ENCODE measurements at regions not wholly inside any gene's neighbourhood (a gene's known extent, or its start where the extent isn't known, plus 50 kb on each side); places are given as distances from the start of the nearest gene placed in this dataset.
"Not testable (repeated sequence)": the region's sequence is repeated elsewhere in the genome, so short reads cannot be mapped to it uniquely, and the experiment has no call there.

- not testable (repeated sequence) for FAIRE-seq; DNase-seq (ENCODE audit: insufficient read length, low spot score)
These were observed 166.5 kb upstream of the NBPF9 start for GRCh38 chr1:149269833-149270232.

- DNase-seq (ENCODE audit: insufficient read length, low spot score): not testable (repeated sequence)
- FAIRE-seq: peak; percentile 87
These were observed 171.1 kb upstream of the NBPF9 start for GRCh38 chr1:149274493-149274892.

- not testable (repeated sequence) for DNase-seq (ENCODE audit: insufficient read length, low spot score); FAIRE-seq
These were observed 172.5 kb upstream of the NBPF9 start for GRCh38 chr1:149275802-149276201.

GRCh38 chr1:149276496-149276895 is 173.1 kb upstream of the NBPF9 start:
- not testable (repeated sequence) for FAIRE-seq; DNase-seq (ENCODE audit: insufficient read length, low spot score)

- DNase-seq (ENCODE audit: insufficient read length, low spot score); FAIRE-seq: not testable (repeated sequence)
These were observed 174.8 kb upstream of the NBPF9 start for GRCh38 chr1:149278156-149278555.

- DNase-seq (ENCODE audit: insufficient read length, low spot score); FAIRE-seq: not testable (repeated sequence)
These were observed 175.7 kb upstream of the NBPF9 start for GRCh38 chr1:149279015-149279414.

- DNase-seq (ENCODE audit: insufficient read length, low spot score); FAIRE-seq: not testable (repeated sequence)
These were observed 176.2 kb upstream of the NBPF9 start for GRCh38 chr1:149279512-149279911.

- DNase-seq (ENCODE audit: insufficient read length, low spot score); FAIRE-seq: not testable (repeated sequence)
These were observed 181.4 kb upstream of the NBPF9 start for GRCh38 chr1:149284773-149285172.

- DNase-seq (ENCODE audit: insufficient read length, low spot score); FAIRE-seq: not testable (repeated sequence)
These were observed 181.9 kb upstream of the NBPF9 start for GRCh38 chr1:149285205-149285604.

GRCh38 chr1:149285638-149286037 is 182.3 kb upstream of the NBPF9 start:
- not testable (repeated sequence) for FAIRE-seq; DNase-seq (ENCODE audit: insufficient read length, low spot score)

GRCh38 chr1:149288580-149288979 is 185.2 kb upstream of the NBPF9 start:
- DNase-seq (ENCODE audit: insufficient read length, low spot score); FAIRE-seq: not testable (repeated sequence)

- DNase-seq (ENCODE audit: insufficient read length, low spot score); FAIRE-seq: not testable (repeated sequence)
These were observed 174.2 kb upstream of the NBPF19 start for GRCh38 chr1:149300478-149301218.

GRCh38 chr1:149301282-149301681 is 173.6 kb upstream of the NBPF19 start:
- not testable (repeated sequence) for FAIRE-seq; DNase-seq (ENCODE audit: insufficient read length, low spot score)

GRCh38 chr1:149304796-149305195 is 170.0 kb upstream of the NBPF19 start:
- not testable (repeated sequence) for DNase-seq (ENCODE audit: insufficient read length, low spot score); FAIRE-seq

- FAIRE-seq; DNase-seq (ENCODE audit: insufficient read length, low spot score): not testable (repeated sequence)
These were observed 167.2 kb upstream of the NBPF19 start for GRCh38 chr1:149307640-149308039.

- not testable (repeated sequence) for DNase-seq (ENCODE audit: insufficient read length, low spot score); FAIRE-seq
These were observed 159.9 kb upstream of the NBPF19 start for GRCh38 chr1:149314921-149315320.

- FAIRE-seq: peak; percentile 80
These were observed 153.7 kb upstream of the NBPF19 start for GRCh38 chr1:149320971-149321731.

GRCh38 chr1:149321732-149322016 is 153.2 kb upstream of the NBPF19 start:
- not testable (repeated sequence) for DNase-seq (ENCODE audit: insufficient read length, low spot score)

More at GRCh38 chr1:149320971-149321731, 153.7 kb upstream of the NBPF19 start:
- not testable (repeated sequence) for DNase-seq (ENCODE audit: insufficient read length, low spot score)

GRCh38 chr1:149330081-149330335 is 144.8 kb upstream of the NBPF19 start:
- not testable (repeated sequence) for DNase-seq (ENCODE audit: insufficient read length, low spot score)
- peak; percentile 45 for FAIRE-seq

More at GRCh38 chr1:149321732-149322016, 153.2 kb upstream of the NBPF19 start:
- not testable (repeated sequence) for FAIRE-seq

GRCh38 chr1:149336082-149336481 is 138.8 kb upstream of the NBPF19 start:
- not testable (repeated sequence) for FAIRE-seq; DNase-seq (ENCODE audit: insufficient read length, low spot score)

GRCh38 chr1:149338221-149338691 is 136.6 kb upstream of the NBPF19 start:
- FAIRE-seq; DNase-seq (ENCODE audit: insufficient read length, low spot score): not testable (repeated sequence)

Measured in H54 (cell line).